GM18499 (cell line): ENCODE measurements at regions not wholly inside any gene's neighbourhood (a gene's known extent, or its start where the extent isn't known, plus 50 kb on each side); places are given as distances from the start of the nearest gene placed in this dataset.

Source experiments
- ATAC-seq: cut with Tn5 transposase; IDR thresholded peaks from one replicate; pipeline ENCODE4 v1.9.1; 2021; ENCODE audit warnings: moderate number of reproducible peaks; ENCODE audit not compliant: insufficient read depth, unreplicated experiment

GRCh38 chr1:208614610-208615009 lies 370.4 kb upstream of the PLXNA2 start:
- ATAC-seq = no peak

GRCh38 chr1:208615371-208615770 lies 371.2 kb upstream of the PLXNA2 start:
- ATAC-seq = no peak

GRCh38 chr1:208616776-208617175 lies 372.6 kb upstream of the PLXNA2 start:
- no peak for ATAC-seq

- no peak for ATAC-seq
Observed at GRCh38 chr1:208628022-208628914, 384.1 kb upstream of the PLXNA2 start.

GRCh38 chr1:208631092-208631491 lies 386.9 kb upstream of the PLXNA2 start:
- no peak for ATAC-seq

- no peak for ATAC-seq
Observed at GRCh38 chr1:208631506-208631905, 387.3 kb upstream of the PLXNA2 start.

- no peak for ATAC-seq
Observed at GRCh38 chr1:208634346-208635140, 390.4 kb upstream of the PLXNA2 start.

GRCh38 chr1:208637181-208637580 lies 393.0 kb upstream of the PLXNA2 start:
- ATAC-seq = no peak

GRCh38 chr1:208639382-208639781 lies 395.2 kb upstream of the PLXNA2 start:
- no peak for ATAC-seq

GRCh38 chr1:208640295-208640694 lies 396.1 kb upstream of the PLXNA2 start:
- no peak for ATAC-seq

- ATAC-seq = no peak
Observed at GRCh38 chr1:208641579-208642280, 397.5 kb upstream of the PLXNA2 start.

GRCh38 chr1:208643005-208643597 lies 398.9 kb upstream of the PLXNA2 start:
- no peak for ATAC-seq

- no peak for ATAC-seq
Observed at GRCh38 chr1:208644401-208645160, 400.4 kb upstream of the PLXNA2 start.

- no peak for ATAC-seq
Observed at GRCh38 chr1:208646431-208646830, 402.2 kb upstream of the PLXNA2 start.

GRCh38 chr1:208648146-208648545 lies 404.0 kb upstream of the PLXNA2 start:
- ATAC-seq = no peak

GRCh38 chr1:208652296-208653160 lies 408.3 kb upstream of the PLXNA2 start:
- ATAC-seq = no peak

GRCh38 chr1:208653426-208653825 lies 409.2 kb upstream of the PLXNA2 start:
- no peak for ATAC-seq

- no peak for ATAC-seq
Observed at GRCh38 chr1:208654241-208654640, 410.1 kb upstream of the PLXNA2 start.

- ATAC-seq = no peak
Observed at GRCh38 chr1:208665936-208666335, 421.8 kb upstream of the PLXNA2 start.
